Activated CD8-positive, alpha-beta memory T cell treated with anti-CD3 and anti-CD28 coated beads for 24 hours (primary cell): ENCODE measurements at regions not wholly inside any gene's neighbourhood (a gene's known extent, or its start where the extent isn't known, plus 50 kb on each side); places are given as distances from the start of the nearest gene placed in this dataset.

Experiments used
- DNase-seq: peaks from one replicate; pipeline ENCODE4 v3.0.0-alpha.2; 2020

GRCh38 chr5:100974082-100974481 is 71.0 kb upstream of the ST8SIA4 start:
- DNase-seq: no peak

GRCh38 chr5:100970646-100971255 is 67.7 kb upstream of the ST8SIA4 start:
- no peak for DNase-seq

- DNase-seq: no peak
Measured at GRCh38 chr5:100965291-100965690, 62.2 kb upstream of the ST8SIA4 start.
